ENCODE measurements at regions not wholly inside any gene's neighbourhood (a gene's known extent, or its start where the extent isn't known, plus 50 kb on each side); places are given as distances from the start of the nearest gene placed in this dataset.

DNA sequence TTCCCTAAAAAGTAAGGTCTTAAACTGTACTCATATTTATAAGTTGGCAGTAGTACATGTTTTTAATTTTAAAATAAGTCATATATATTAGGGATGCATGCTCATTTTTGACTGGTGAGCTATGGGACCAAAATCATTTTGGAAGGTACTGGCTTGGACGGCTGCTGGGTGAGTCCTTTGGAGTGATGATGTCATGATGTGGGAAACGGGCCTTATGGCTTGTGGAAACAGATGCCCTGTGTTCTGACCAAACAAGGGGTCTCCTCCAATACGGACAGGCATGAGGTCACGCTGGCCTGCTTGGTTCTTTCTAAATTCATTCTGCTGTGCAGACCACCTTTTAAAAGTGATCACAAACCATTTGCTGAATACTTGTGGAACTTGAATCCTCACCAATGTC is 109.2 kb upstream of the MGAT5 start:
- no peak for DNase-seq (ENCODE audit: low spot score)

DNA sequence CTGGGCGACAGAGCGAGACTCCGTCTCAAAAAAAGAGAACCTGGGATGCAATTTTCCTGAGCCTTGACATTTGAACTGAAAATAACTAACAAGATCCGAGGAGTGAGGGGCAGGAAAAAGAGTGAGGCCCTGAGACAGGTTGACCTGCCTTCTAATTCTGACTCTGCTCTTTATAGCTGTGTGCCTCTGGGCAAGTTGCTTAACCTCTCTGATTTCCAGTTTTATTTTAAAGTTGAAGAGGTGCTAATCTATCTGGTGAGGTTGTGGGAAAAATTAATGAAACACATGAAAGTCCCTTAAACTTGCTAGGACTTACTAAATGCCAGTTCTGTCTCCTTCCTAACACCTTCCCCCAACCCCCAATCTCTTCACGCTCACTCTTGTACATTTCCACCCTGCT is 108.4 kb upstream of the MGAT5 start:
- DNase-seq (ENCODE audit: low spot score), result no peak

DNA sequence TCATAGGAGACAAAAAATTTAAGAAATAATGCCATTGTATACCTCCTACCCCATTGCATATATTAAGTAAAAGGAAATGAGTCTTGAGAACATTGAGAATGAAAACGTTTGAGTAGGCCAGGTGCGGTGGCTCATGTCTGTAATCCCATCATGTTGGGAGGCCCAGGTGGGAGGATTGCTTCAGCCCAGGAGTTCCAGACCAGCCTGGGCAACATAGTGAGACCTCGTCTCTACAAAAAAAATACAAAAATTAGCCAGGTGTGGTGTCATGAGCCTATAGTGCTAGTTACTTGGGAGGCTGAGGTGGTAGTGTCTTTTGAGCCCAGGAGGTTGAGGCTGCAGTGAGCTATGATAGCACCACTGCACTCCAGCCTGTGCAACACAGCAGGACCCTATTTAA is 107.7 kb upstream of the MGAT5 start:
- no peak for DNase-seq (ENCODE audit: low spot score)

DNA sequence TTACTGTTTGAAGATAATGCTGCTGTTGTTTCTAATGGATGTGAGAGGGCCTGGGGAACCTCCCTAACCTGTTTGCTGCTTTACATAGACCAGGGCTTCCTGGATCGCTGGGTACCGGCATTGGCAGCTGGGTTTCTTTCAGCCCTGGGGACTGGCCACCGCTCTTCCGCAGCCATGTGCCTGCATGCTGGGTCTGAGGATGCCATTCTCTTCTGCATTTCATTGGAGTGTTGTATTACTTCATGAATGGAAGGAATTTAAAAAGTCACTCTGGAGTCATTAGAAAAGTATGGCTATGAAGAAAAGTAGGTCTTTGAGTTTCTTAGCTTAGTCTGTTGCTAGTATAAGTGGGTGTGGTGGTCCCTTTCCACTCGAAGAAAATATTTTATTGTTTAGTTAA is 107.3 kb upstream of the MGAT5 start:
- no peak for DNase-seq (ENCODE audit: low spot score)

DNA sequence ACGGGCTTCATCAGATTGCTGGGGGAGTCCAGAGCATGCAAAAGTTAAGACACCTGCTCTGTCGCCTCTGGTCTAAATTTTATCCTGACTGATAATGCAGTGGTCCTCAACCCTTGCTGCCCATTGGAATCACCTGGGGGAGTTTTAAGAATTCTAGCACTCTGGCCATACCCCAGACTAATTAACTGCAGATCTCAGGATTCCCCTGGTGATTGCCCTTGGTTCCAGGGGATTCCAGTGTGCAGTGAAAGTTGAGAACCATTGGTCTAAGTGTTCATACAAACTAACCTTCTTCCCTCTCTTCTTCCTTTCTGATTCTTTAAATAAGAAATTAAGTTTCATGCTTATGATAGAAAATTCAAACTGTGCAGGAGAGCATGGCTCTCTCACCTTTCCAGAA is 105.7 kb upstream of the MGAT5 start:
- no peak for DNase-seq (ENCODE audit: low spot score)

DNA sequence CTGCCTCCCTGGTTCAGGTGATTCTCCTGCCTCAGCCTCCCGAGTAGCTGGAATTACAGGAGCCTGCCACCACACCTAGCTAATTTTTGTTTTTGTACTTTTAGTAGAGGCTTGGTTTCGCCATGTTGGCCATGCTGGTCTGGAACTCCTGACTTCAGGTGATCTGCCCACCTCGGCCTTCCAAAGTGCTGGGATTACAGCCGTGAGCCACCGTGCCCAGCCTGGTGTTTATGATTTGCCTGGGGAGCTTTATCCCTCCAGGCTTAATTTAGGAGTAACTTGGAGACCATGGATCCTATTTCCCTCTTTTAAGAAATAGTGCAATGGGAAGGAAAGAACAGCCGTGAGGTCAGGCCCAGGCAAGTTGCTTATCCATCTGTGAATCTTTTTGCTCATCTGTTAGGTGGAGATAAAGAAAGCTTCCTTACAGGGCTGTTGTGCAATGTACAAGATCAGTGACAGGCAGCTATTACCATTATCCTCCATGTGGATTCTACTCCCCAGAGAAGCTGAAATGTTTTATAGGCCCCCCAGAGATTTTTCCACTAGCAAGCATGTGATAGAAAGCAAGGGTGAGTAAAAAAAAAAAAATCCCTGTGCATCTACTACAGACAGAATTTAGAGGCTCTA is 104.9 kb upstream of the MGAT5 start:
- no peak for DNase-seq (ENCODE audit: low spot score)

DNA sequence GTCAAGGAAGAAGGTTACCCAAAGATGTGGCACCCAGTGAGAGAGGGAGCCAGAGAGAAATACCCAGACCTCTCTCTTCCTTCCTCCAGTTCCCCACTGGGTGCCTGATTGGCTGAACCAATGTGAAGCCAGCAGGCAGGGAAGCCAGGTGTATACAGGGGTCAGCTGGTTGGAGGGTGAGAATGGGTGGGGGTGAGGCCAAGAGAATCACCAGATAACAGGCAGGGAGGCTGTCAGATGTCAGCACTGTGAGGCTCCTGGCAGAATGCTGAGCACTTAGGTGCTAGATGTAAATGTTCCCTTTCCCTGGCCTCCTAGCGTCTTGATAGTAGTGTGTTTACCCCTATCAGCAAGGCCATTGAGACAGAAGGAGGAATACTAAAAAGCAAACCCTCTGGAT is 104.0 kb upstream of the MGAT5 start:
- no peak for DNase-seq (ENCODE audit: low spot score)

DNA sequence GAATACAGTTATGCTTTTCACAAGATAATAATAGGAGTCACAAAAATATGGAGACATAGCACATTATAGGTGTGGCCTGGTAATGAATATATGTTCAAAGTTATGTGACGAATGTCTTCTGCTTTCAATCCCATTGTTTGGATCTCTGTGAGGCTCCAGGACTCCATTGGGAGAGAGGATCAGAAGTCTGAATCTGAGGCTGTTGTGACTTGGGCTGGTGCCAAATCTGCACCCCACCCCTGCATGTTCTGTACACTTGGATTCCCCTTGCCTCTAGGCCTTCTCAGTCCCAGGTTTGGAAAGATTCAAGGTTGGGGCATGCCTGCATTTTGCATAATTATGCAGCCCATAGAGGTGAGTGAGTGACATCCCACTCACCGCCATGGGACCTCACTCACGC is 103.1 kb upstream of the MGAT5 start:
- DNase-seq (ENCODE audit: low spot score), result no peak

DNA sequence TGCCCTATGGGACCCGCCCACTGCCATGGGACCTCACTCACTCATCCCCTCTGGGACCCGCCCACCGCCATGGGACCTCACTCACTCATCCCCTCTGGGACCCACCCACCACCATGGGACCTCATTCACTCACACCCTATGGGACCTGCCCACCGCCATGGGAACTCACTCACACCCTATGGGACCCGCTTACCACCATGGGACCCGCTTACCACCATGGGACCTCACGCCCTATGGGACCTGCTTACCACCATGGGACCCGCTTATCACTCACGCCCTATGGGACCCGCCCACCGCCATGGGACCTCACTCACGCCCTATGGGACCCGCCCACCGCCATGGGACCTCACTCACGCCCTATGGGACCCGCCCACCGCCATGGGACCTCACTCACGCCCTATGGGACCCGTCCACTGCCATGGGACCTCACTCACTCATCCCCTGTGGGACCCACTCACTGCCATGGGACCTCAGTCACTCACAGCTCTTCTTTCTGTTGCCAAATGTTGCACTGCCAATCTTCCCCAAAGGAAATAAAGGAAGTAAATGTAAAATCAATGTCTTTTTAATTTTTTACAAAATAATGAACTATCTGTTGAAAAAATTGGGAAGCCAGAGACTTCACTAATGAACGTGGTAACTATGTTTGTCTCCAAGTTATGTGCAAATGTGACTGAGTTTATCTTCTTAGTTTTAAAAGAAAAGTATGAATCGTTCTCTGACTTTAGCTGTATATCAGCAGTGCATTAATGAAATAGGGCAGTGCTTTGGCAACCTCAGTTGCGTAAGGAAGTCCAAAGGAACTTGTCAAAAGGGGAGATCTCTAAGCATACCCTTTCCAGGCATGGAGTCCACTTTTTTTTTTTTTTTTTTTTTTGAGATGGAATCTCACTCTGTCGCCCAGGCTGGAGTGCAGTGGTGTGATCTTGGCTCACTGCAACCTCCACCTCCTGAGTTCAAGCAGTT is 101.5 kb upstream of the MGAT5 start:
- DNase-seq (ENCODE audit: low spot score), result no peak

DNA sequence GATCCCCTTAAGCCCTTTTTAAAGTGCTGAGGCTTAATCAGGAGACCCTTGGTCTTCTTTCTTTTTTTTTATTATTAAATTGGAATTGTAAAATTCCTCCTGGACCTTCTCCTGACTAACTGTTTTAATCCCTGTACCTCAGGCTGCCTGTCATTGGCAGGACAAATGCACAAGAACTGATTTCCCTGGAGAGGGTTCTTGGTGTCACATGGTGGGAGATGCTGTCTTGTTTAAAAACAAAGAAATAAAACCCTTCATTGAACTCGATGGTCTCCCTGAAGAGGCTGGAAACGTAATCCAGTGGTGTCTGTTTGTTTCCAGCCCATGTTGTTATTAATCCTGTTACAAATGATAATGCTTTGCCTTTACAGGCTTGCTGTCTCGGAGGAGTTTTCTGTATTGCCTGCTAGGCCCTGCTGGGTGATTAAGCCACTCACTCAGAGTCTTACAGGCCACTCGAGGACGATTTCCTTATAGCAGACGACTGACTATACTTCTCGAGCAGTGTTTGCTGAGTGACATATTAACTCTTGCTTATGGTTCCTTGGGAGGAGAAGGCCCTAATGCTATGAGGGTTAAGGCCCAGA is 100.5 kb upstream of the MGAT5 start:
- DNase-seq (ENCODE audit: low spot score), result no peak

DNA sequence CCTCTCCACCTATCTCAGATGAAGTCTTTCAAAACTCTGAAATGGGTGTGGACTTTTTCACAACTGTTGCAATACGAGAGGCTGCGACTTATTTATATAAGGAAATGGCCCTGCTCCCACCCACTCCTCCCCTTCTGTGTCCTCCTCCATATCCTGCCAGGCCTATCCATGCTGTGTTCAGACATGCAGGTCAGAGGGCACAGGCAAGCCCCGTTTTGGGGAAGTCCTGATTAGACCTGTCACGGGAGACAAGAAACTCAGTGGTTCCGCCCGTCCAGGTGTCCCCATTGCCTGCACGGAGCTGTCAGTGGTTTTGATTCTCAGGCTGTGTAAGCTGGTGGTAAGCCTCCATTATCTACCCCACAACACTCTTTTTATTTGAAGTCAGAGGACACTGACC is 99.6 kb upstream of the MGAT5 start:
- DNase-seq (ENCODE audit: low spot score), result no peak

DNA sequence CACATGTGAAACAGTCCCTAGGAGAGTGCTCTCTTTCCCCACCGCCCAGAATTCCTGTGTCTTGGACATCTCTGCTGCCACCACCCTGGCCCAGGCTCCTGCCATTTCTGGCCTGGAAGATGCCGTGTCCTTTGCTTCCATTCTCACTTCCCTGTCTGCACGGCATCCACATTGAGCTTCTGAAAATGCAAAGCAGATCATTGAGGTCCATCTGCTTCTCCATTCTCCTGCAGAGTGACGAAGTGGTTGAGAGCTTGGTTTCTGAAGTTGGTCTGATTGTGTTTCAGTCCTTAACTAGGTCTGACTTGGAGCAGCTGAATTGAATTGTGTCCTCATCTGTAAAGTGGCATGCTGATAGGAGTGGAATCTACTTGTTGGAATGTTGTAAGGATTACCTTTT is 98.7 kb upstream of the MGAT5 start:
- no peak for DNase-seq (ENCODE audit: low spot score)

DNA sequence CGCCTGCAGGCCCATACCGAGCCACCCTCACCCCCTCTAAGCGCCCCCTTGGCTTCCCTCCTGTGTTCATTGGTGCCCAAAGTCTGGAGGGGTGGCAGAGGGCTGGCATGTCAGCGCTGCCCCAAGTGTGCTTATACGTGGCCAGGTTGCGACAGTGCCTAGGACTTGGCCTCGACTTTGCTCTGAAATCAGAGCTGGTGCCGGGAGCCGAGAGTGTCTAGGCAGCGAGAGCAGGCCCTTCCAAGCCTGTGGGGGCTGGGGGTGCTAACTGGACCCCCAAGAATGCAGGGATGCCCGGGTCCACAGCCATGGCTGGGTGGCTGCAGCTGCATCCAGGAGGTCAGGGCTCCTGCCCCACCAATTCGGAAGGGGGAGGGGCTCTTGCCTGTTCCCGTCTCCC is 95.6 kb upstream of the MGAT5 start:
- no peak for DNase-seq (ENCODE audit: low spot score)

DNA sequence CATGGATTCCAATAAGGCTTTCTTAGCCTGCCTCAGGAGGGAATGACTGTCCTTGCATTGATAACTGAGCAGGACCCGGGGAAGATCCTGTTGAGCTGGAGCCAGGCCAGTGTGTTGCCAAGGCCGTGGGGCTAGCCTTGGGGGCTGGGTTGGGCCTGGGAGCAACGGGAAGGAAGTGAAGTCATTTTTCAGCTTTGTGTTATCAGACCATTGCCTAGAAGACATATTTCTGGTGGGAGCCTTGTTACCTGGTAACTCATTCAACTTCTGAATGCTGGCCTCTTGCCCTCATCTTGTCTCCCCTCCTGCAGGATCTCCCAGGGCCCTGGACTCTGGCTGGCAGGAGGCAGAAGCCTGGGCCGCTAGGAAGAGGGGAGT is 92.7 kb upstream of the MGAT5 start:
- DNase-seq (ENCODE audit: low spot score), result no peak

DNA sequence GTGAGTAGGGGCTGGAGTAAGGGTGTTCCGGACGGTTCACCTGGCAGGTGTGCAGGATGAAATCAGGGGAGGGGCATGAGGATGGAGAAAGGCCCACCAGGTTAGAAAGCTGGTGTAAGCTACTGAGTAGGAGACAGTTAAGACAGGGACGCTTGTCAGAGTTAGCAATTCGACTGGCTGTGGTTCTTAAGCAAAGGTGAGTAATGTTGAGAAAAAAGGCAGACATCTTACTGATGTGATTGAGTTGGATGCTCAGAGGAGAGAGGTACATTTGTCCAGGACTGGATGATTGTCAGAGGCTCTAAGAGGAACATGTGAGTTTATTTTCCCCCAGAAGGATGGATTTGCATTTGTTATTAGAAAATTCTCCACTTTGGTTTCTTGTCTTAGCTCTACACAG is 90.5 kb upstream of the MGAT5 start:
- DNase-seq (ENCODE audit: low spot score), result no peak

DNA sequence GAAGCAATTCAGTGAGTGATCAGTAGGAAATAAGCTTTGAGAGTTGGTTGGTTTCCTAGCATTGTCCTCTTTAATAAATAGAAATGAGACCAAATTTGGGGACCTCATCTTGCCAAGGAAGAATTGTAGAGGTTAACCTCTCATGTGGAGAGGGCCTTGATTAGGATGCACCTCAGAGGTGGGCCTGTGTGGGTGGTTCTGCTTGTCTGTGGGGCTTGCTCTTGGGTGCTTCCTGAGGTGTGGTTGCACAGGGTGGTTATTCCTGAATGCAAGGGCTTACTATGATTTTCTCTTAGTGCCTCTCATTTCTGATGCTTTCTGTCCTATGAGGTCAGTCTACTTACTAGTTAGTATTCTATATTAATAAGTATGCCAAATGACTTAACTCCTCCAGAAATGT is 89.6 kb upstream of the MGAT5 start:
- DNase-seq (ENCODE audit: low spot score), result no peak

DNA sequence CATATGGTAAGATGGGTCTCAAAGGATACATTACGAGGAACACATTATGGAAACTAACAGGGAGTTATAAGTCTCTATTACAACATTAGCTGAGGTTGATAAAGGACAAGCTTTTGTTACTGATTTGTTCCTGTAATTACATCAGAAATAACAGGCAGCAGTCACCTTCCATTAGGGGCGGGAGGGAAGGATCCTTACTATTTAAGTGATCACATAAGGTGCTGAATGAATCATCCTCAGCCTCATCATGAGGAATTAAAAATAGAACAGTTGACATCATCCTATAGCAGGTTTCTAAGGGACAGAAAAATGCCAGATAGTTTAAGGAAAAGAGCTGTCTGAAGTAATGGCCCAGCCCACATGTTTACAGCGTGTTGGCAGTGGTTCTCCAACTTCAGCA is 86.9 kb upstream of the MGAT5 start:
- DNase-seq (ENCODE audit: low spot score), result no peak

DNA sequence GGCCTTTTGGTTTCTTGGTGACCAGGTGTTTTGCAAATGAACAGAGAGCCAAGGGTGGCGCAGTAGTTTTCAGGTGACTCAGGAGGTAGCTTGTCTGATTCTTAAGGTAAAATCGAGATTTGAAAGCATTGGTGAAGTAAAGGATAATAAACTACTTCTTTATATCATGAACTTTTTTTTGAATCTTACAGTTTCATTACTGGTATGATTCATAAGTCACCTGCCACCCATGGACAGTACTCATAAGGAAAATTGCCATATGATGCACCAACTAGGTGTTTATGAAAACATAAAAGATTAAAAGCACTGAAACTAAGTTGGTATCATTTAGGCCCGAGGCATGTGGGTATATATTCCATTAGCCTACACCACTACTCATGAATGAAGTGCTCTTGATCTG is 84.1 kb upstream of the MGAT5 start:
- DNase-seq (ENCODE audit: low spot score), result no peak

DNA sequence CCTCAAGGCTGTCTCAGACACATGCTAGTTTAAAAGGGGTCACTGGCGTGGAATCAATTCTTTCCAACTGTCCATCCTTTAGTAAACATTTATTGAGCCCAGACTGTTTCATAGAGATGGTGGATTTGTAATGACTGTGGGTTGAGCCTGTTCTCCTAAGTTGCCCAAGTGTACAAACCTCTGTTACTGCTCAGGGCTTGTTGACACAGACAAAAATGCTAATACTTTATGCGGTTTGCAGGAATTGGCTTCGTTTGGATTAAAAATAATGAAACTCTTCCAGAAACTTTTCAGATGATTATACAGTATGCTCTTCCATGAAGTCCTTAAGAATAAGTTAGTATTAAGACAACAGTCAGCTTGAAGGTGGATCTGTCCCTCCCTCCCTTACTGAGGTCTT is 83.6 kb upstream of the MGAT5 start:
- no peak for DNase-seq (ENCODE audit: low spot score)

DNA sequence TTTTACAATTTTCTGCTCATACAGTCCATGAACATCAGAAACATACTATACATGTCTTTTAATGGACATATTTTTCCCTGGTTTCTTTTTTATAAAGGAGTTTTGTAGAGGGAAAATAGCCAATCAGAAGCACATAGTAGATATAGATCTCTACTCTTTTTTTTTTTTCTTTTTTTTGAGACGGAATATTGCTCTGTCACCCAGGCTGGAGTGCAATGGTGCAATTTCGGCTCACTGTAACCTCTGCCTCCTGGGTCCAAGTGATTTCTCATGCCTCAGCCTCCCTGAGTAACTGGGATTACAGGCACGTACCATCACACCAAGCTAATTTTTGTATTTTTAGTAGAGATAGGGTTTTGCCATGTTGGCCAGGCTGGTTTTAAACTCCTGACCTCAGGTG is 83.2 kb upstream of the MGAT5 start:
- no peak for DNase-seq (ENCODE audit: low spot score)

DNA sequence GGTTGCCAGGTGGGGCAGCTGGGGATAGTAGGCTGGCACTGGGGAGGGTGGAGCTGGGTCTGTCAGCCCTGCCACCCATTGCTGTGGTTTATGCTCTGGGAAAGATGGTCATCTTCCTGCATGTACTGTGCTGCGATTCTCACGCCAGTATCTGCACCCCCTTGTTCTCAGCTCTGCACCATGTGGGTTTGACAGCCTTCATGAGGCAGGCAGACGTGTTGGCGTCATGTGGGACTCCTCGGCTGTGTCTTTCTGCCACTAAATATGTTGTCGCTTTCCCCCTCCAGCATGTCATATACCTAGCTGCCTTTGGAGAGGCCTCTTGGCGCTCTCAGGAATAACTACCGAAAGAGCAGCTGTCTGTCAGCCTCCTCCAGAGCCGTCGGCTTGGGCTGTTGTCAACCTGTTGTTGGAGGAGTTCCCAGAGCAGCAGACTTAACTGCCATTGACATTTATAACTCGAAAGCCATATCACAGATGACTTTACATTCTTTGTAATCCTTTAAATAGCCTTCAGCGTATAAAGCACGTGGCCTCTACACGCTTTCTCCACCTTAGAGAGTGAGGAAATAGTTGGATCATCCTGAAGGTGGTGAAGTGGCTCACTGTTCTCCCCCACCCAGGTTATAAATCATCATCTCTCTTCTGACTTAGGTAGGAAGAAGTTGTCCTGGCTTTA is 80.4 kb upstream of the MGAT5 start:
- no peak for DNase-seq (ENCODE audit: low spot score)

DNA sequence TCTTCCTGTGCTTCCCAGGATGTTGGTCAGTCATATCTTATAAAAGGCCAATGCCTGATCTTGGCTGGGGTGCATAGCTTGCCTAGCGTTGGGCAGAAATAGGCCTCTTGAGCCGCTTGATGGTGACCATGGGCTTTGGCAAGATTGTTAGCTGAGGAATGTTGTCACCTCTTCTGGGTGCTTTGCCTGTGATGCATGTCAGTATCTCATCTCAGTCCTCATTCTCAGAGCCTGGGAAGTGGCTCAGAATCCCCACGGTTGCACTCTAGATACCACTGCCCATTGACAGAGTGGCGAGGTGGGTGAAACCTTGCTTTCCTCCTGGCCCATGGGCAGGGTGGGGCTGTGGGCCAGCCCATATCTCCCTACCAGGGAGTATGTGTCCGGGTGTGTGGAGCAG is 79.2 kb upstream of the MGAT5 start:
- DNase-seq (ENCODE audit: low spot score), result no peak

DNA sequence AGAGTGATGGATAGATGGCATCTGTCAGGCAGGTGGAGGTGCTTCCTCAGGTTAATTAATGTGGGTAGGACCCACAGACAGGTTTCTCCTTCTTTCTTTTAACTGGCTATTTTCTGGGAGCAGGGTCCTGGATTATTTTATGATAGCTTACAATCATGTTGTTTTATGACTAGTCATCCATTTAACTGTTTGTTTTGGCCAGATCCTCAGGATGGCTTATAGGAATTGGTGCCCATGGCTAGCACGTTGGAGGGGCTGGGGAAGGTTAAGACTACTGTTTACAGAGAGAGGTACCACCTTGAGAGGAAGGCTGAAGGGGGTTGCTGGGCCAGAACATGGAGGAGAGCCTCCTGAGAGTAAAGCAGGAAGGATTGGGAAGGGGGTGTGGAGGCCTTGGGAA is 78.0 kb upstream of the MGAT5 start:
- no peak for DNase-seq (ENCODE audit: low spot score)

Data from ecto neural progenitor cell (in vitro differentiated cells).